ENCODE measurements at regions not wholly inside any gene's neighbourhood (a gene's known extent, or its start where the extent isn't known, plus 50 kb on each side); places are given as distances from the start of the nearest gene placed in this dataset.

GRCh38 chr9:36731068-36731956 lies 158.6 kb downstream of the MELK start:
- no peaks in the 10 kb centered on the region for H3K36me3 ChIP-seq (replicated peaks; ENCODE audit: low read depth, low read length)
- H3K79me2 ChIP-seq (ENCODE audit: low read length) = no peaks in the 10 kb centered on the region
- TF ChIP-seq EZH2phosphoT487 (IDR thresholded peaks at IDR 0.05; ENCODE audit: low read depth) (no peak), CTCF (IDR thresholded peaks at IDR 0.05; ENCODE audit: low read depth, low read length) (no peak)
- H3K4me3 ChIP-seq (ENCODE audit: low read length) = no peak overlapping the region; the same call in 1 of the 2 replicates
- H3K4me2 ChIP-seq (ENCODE audit: low read length) = peak overlapping the region; percentile 47; the same call in 1 of the 2 replicates
- H3K9ac ChIP-seq (ENCODE audit: low read length) = no peak overlapping the region; the same call in 1 of the 2 replicates
- peaks cover 40% of the 10 kb centered on the region for H3K4me1 ChIP-seq (ENCODE audit: low read length)
- H3K27me3 ChIP-seq (ENCODE audit: low read depth, low read length) = no peaks in the 10 kb centered on the region
- no peaks in the 10 kb centered on the region for H4K20me1 ChIP-seq (ENCODE audit: insufficient read depth, low read length)
- no peaks in the 10 kb centered on the region for H3K9me3 ChIP-seq (ENCODE audit: insufficient read depth, low read length)
- H3K27ac ChIP-seq (ENCODE audit: low read length) = peak overlapping the region; percentile 35; the same call in 1 of the 2 replicates
- peak overlapping the region; percentile 70; the same call in 1 of the 2 replicates for H2AFZ ChIP-seq (ENCODE audit: low read depth, low read length)

GRCh38 chr9:36734737-36735136 lies 162.0 kb downstream of the MELK start:
- Histone ChIP-seq H4K20me1 (ENCODE audit: insufficient read depth, low read length) (no peaks in the 10 kb centered on the region), H3K27ac (ENCODE audit: low read length) (no peak overlapping the region), H2AFZ (ENCODE audit: low read depth, low read length) (no peak overlapping the region), H3K4me3 (ENCODE audit: low read length) (no peak overlapping the region), H3K4me2 (ENCODE audit: low read length) (no peak overlapping the region), H3K36me3 (replicated peaks; ENCODE audit: low read depth, low read length) (no peaks in the 10 kb centered on the region), H3K27me3 (ENCODE audit: low read depth, low read length) (no peaks in the 10 kb centered on the region), H3K4me1 (ENCODE audit: low read length) (peaks cover 27% of the 10 kb centered on the region), H3K9me3 (ENCODE audit: insufficient read depth, low read length) (no peaks in the 10 kb centered on the region), H3K79me2 (ENCODE audit: low read length) (no peaks in the 10 kb centered on the region), H3K9ac (ENCODE audit: low read length) (no peak overlapping the region)
- TF ChIP-seq CTCF (IDR thresholded peaks at IDR 0.05; ENCODE audit: low read depth, low read length) (no peak), EZH2phosphoT487 (IDR thresholded peaks at IDR 0.05; ENCODE audit: low read depth) (no peak)

GRCh38 chr9:36736648-36737047 lies 164.0 kb downstream of the MELK start:
- Histone ChIP-seq H3K4me1 (ENCODE audit: low read length) (peaks cover 8% of the 10 kb centered on the region), H3K36me3 (replicated peaks; ENCODE audit: low read depth, low read length) (no peaks in the 10 kb centered on the region), H3K9ac (ENCODE audit: low read length) (no peak overlapping the region), H3K27ac (ENCODE audit: low read length) (no peak overlapping the region), H4K20me1 (ENCODE audit: insufficient read depth, low read length) (no peaks in the 10 kb centered on the region), H3K27me3 (ENCODE audit: low read depth, low read length) (no peaks in the 10 kb centered on the region), H2AFZ (ENCODE audit: low read depth, low read length) (no peak overlapping the region), H3K9me3 (ENCODE audit: insufficient read depth, low read length) (no peaks in the 10 kb centered on the region), H3K79me2 (ENCODE audit: low read length) (no peaks in the 10 kb centered on the region), H3K4me2 (ENCODE audit: low read length) (no peak overlapping the region), H3K4me3 (ENCODE audit: low read length) (no peak overlapping the region)
- TF ChIP-seq EZH2phosphoT487 (IDR thresholded peaks at IDR 0.05; ENCODE audit: low read depth) = no peak
- no peak for TF ChIP-seq CTCF (IDR thresholded peaks at IDR 0.05; ENCODE audit: low read depth, low read length)

GRCh38 chr9:36738318-36738976 lies 165.8 kb downstream of the MELK start:
- Histone ChIP-seq H3K9ac (ENCODE audit: low read length) (no peak overlapping the region), H3K9me3 (ENCODE audit: insufficient read depth, low read length) (no peaks in the 10 kb centered on the region), H3K36me3 (replicated peaks; ENCODE audit: low read depth, low read length) (no peaks in the 10 kb centered on the region), H3K4me2 (ENCODE audit: low read length) (no peak overlapping the region), H2AFZ (ENCODE audit: low read depth, low read length) (no peak overlapping the region), H3K4me1 (ENCODE audit: low read length) (no peaks in the 10 kb centered on the region), H3K27ac (ENCODE audit: low read length) (no peak overlapping the region), H3K4me3 (ENCODE audit: low read length) (no peak overlapping the region), H4K20me1 (ENCODE audit: insufficient read depth, low read length) (no peaks in the 10 kb centered on the region), H3K27me3 (ENCODE audit: low read depth, low read length) (peaks cover 4% of the 10 kb centered on the region; the same call in 1 of the 2 replicates), H3K79me2 (ENCODE audit: low read length) (no peaks in the 10 kb centered on the region)
- TF ChIP-seq CTCF (IDR thresholded peaks at IDR 0.05; ENCODE audit: low read depth, low read length) (no peak), EZH2phosphoT487 (IDR thresholded peaks at IDR 0.05; ENCODE audit: low read depth) (no peak)

Measured in OCI-LY3 (cell line).